HG03442 (cell line): ENCODE measurements at regions not wholly inside any gene's neighbourhood (a gene's known extent, or its start where the extent isn't known, plus 50 kb on each side); places are given as distances from the start of the nearest gene placed in this dataset.
"Not testable (repeated sequence)": the region's sequence is repeated elsewhere in the genome, so short reads cannot be mapped to it uniquely, and the experiment has no call there.

ENCODE experiments used
- ATAC-seq: cut with Tn5 transposase; IDR thresholded peaks from one replicate; pipeline ENCODE4 v1.9.1; 2021; ENCODE audit warnings: mild to moderate bottlenecking, moderate library complexity; ENCODE audit not compliant: unreplicated experiment

- no peak for ATAC-seq
Observed at GRCh38 chr7:149569726-149570422, 72.3 kb upstream of the ZNF746 start.

- no peak for ATAC-seq
Observed at GRCh38 chr7:149569025-149569725, 71.6 kb upstream of the ZNF746 start.

- ATAC-seq = no peak
Observed at GRCh38 chr7:149568218-149568617, 70.6 kb upstream of the ZNF746 start.

GRCh38 chr7:149566103-149566502 is 68.5 kb upstream of the ZNF746 start:
- no peak for ATAC-seq

GRCh38 chr7:149565096-149565382 is 67.4 kb upstream of the ZNF746 start:
- no peak for ATAC-seq

- ATAC-seq = no peak
Observed at GRCh38 chr7:149564340-149565095, 66.9 kb upstream of the ZNF746 start.

GRCh38 chr7:149562602-149563001 is 65.0 kb upstream of the ZNF746 start:
- ATAC-seq = no peak

GRCh38 chr7:149561072-149561471 is 63.5 kb upstream of the ZNF746 start:
- ATAC-seq = no peak

GRCh38 chr7:149559711-149560110 is 62.1 kb upstream of the ZNF746 start:
- ATAC-seq = no peak

- ATAC-seq = no peak
Observed at GRCh38 chr7:149558149-149558861, 60.7 kb upstream of the ZNF746 start.

- not testable (repeated sequence) for ATAC-seq
Observed at GRCh38 chr7:149556525-149556924, 58.9 kb upstream of the ZNF746 start.

- not testable (repeated sequence) for ATAC-seq
Observed at GRCh38 chr7:149554821-149555220, 57.2 kb upstream of the ZNF746 start.

- not testable (repeated sequence) for ATAC-seq
Observed at GRCh38 chr7:149553991-149554390, 56.4 kb upstream of the ZNF746 start.

GRCh38 chr7:149552799-149553198 is 55.2 kb upstream of the ZNF746 start:
- ATAC-seq = no peak
